ENCODE measurements at regions not wholly inside any gene's neighbourhood (a gene's known extent, or its start where the extent isn't known, plus 50 kb on each side); places are given as distances from the start of the nearest gene placed in this dataset.

GRCh38 chr7:119983468-119983867 lies 289.5 kb upstream of the KCND2 start (continued):
- no peak for TF ChIP-seq ZNF462 (CRISPR knock-in tag; IDR thresholded peaks at IDR 0.05)
- TF ChIP-seq CTCF (conservative IDR thresholded peaks at IDR 0.05; ENCODE audit: low read depth in 2 of 2) = no peak

- Histone ChIP-seq H3K9me2 (ENCODE audit: insufficient read depth) (0 out of 2 replicates have a peak, but pooled peaks cover 3% of the 10 kb centered on the region), H2AFZ (no peak overlapping the region)
- TF ChIP-seq ZNF114 (CRISPR knock-in tag; IDR thresholded peaks at IDR 0.05) (no peak), JUNB (IDR thresholded peaks at IDR 0.05; ENCODE audit: unreplicated experiment) (no peak), ETS1 (IDR thresholded peaks at IDR 0.05) (no peak), CTCF (conservative IDR thresholded peaks at IDR 0.05; ENCODE audit: low read depth in 2 of 2) (no peak), ZNF331 (CRISPR knock-in tag; IDR thresholded peaks at IDR 0.05; ENCODE audit: low read depth) (no peak), EZH2 (IDR thresholded peaks at IDR 0.05; ENCODE audit: low read depth, unreplicated experiment) (no peak)
- TF ChIP-seq, protein P1, sequence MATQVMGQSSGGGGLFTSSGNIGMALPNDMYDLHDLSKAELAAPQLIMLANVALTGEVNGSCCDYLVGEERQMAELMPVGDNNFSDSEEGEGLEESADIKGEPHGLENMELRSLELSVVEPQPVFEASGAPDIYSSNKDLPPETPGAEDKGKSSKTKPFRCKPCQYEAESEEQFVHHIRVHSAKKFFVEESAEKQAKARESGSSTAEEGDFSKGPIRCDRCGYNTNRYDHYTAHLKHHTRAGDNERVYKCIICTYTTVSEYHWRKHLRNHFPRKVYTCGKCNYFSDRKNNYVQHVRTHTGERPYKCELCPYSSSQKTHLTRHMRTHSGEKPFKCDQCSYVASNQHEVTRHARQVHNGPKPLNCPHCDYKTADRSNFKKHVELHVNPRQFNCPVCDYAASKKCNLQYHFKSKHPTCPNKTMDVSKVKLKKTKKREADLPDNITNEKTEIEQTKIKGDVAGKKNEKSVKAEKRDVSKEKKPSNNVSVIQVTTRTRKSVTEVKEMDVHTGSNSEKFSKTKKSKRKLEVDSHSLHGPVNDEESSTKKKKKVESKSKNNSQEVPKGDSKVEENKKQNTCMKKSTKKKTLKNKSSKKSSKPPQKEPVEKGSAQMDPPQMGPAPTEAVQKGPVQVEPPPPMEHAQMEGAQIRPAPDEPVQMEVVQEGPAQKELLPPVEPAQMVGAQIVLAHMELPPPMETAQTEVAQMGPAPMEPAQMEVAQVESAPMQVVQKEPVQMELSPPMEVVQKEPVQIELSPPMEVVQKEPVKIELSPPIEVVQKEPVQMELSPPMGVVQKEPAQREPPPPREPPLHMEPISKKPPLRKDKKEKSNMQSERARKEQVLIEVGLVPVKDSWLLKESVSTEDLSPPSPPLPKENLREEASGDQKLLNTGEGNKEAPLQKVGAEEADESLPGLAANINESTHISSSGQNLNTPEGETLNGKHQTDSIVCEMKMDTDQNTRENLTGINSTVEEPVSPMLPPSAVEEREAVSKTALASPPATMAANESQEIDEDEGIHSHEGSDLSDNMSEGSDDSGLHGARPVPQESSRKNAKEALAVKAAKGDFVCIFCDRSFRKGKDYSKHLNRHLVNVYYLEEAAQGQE (IDR thresholded peaks at IDR 0.05; ENCODE audit: unreplicated experiment) = no peak
These were observed 288.7 kb upstream of the KCND2 start for GRCh38 chr7:119984247-119984646.

More at GRCh38 chr7:119984247-119984646, 288.7 kb upstream of the KCND2 start:
- Mint-ChIP-seq H3K27me3 (ENCODE audit: insufficient read depth, low read depth, poor library complexity) (peaks cover 4% of the 10 kb centered on the region), H3K4me1 (no peaks in the 10 kb centered on the region), H3K27ac (no peak overlapping the region), H3K36me3 (ENCODE audit: low read depth) (no peaks in the 10 kb centered on the region), H3K4me3 (no peak overlapping the region), H3K9me3 (peaks cover 2% of the 10 kb centered on the region; the same call in 1 of the 3 replicates)
- H3K4me2 ChIP-seq = no peak overlapping the region
- H3K4me3 ChIP-seq = no peak overlapping the region
- H4K20me1 ChIP-seq (replicated peaks; ENCODE audit: insufficient read depth) = no peaks in the 10 kb centered on the region
- no peaks in the 10 kb centered on the region for H3K36me3 ChIP-seq (ENCODE audit: insufficient read depth)
- DNase-seq (ENCODE audit: low spot score) (no peak), ATAC-seq (no peak)
- no peaks in the 10 kb centered on the region for H3K4me1 ChIP-seq (ENCODE audit: insufficient read depth)
- H3K27me3 ChIP-seq (ENCODE audit: insufficient read depth) = no peaks in the 10 kb centered on the region
- no peaks in the 10 kb centered on the region for H3F3A ChIP-seq (replicated peaks; ENCODE audit: low read depth)
- no peaks in the 10 kb centered on the region for H3K79me2 ChIP-seq (replicated peaks; ENCODE audit: insufficient read depth)
- H3K27ac ChIP-seq (ENCODE audit: low read depth) = no peak overlapping the region

Measured in GM23338 (cell line).